Neural cell (in vitro differentiated cells): ENCODE measurements at regions not wholly inside any gene's neighbourhood (a gene's known extent, or its start where the extent isn't known, plus 50 kb on each side); places are given as distances from the start of the nearest gene placed in this dataset.

ENCODE experiments used
- H2AFZ ChIP-seq: fragments of 200-600, 300-800 bp; sonication (generic), shearing (Covaris generic); 2 replicates; pipeline ENCODE4 v1.6.0; 2014; ENCODE audit warnings: low read depth, mild to moderate bottlenecking, antibody characterized with exemption, low read length, moderate library complexity
- H3F3A ChIP-seq: fragments of 200-600 bp; shearing (Covaris generic); 2 replicates; pipeline ENCODE4 v1.6.1; 2016; ENCODE audit warnings: mild to moderate bottlenecking, moderate library complexity, mixed read lengths, antibody characterized with exemption, low read length; ENCODE audit not compliant: insufficient read depth, poor library complexity, severe bottlenecking
- H3K27ac ChIP-seq: fragments of 200-600, 300-800 bp; sonication (generic), shearing (Covaris generic); 2 replicates; pipeline ENCODE4 v1.5.1; 2014; ENCODE audit warnings: mild to moderate bottlenecking, low read length, moderate library complexity
- H3K27me3 ChIP-seq: fragments of 300-800, 200-600 bp; sonication (generic), shearing (Covaris generic); 2 replicates; pipeline ENCODE4 v1.6.0; 2014; ENCODE audit warnings: mild to moderate bottlenecking, low read depth, low read length, moderate library complexity; ENCODE audit not compliant: insufficient read depth
- H3K36me3 ChIP-seq: fragments of 300-800, 200-600 bp; sonication (generic), shearing (Covaris generic); 2 replicates; pipeline ENCODE4 v1.5.1; 2014; ENCODE audit warnings: mild to moderate bottlenecking, antibody characterized with exemption, low read length, moderate library complexity; ENCODE audit not compliant: insufficient read depth
- H3K4me2 ChIP-seq: fragments of 300-800, 200-600 bp; sonication (generic), shearing (Covaris generic); 2 replicates; pipeline ENCODE4 v1.6.0; 2014; ENCODE audit warnings: mild to moderate bottlenecking, low read length
- H3K4me3 ChIP-seq: fragments of 300-800, 200-600 bp; sonication (generic), shearing (Covaris generic); 2 replicates; pipeline ENCODE4 v1.5.1; 2014; ENCODE audit warnings: mild to moderate bottlenecking, low read length, moderate library complexity
- H3K79me2 ChIP-seq: fragments of 200-600 bp; shearing (Covaris generic); replicated peaks from 2 replicates; pipeline ENCODE4 v1.6.0; 2014; ENCODE audit warnings: mild to moderate bottlenecking, low read length, moderate library complexity; ENCODE audit not compliant: insufficient read depth
- H3K9ac ChIP-seq: fragments of 300-800, 200-600 bp; sonication (generic), shearing (Covaris generic); 2 replicates; pipeline ENCODE4 v1.6.1; 2016; ENCODE audit warnings: mild to moderate bottlenecking, low read length, mixed read lengths
- H3K9me2 ChIP-seq: fragments of 200-600 bp; shearing (Covaris generic); 2 replicates; pipeline ENCODE4 v1.6.1; 2016; ENCODE audit warnings: mild to moderate bottlenecking, low read length, mixed read lengths; ENCODE audit not compliant: insufficient read depth
- H3K9me3 ChIP-seq: fragments of 200-600, 300-800 bp; sonication (generic), shearing (Covaris generic); 2 replicates; pipeline ENCODE4 v1.6.1; 2016; ENCODE audit warnings: mild to moderate bottlenecking, mixed run types, low read length, moderate library complexity, mixed read lengths
- H4K20me1 ChIP-seq: fragments of 200-600 bp; shearing (Covaris generic); 2 replicates; pipeline ENCODE4 v1.6.1; 2016; ENCODE audit warnings: mild to moderate bottlenecking, mixed run types; ENCODE audit not compliant: insufficient read depth
- CTCF ChIP-seq: fragments of 450-650 bp; IDR thresholded peaks from 2 replicates; pipeline ENCODE4 v1.5.1; 2014; ENCODE audit warnings: antibody characterized with exemption, mild to moderate bottlenecking, moderate library complexity; ENCODE audit not compliant: poor library complexity, severe bottlenecking
- EP300 ChIP-seq: fragments of 450-650 bp; conservative IDR thresholded peaks from 2 replicates; pipeline ENCODE4 v1.6.1; 2014; ENCODE audit warnings: antibody characterized with exemption, mild to moderate bottlenecking, moderate library complexity; ENCODE audit not compliant: poor library complexity, severe bottlenecking
- EZH2 ChIP-seq: fragments of 200-600, 300-800 bp; shearing (Covaris generic), sonication (generic); IDR thresholded peaks from 2 replicates; pipeline ENCODE4 v1.6.1; 2014; ENCODE audit warnings: antibody characterized with exemption, low read length, borderline replicate concordance, mild to moderate bottlenecking; ENCODE audit not compliant: insufficient read depth, poor library complexity, severe bottlenecking
- MXI1 ChIP-seq: fragments of 450-650 bp; conservative IDR thresholded peaks from 2 replicates; pipeline ENCODE4 v1.6.1; 2014; ENCODE audit warnings: antibody characterized with exemption, mild to moderate bottlenecking; ENCODE audit not compliant: poor library complexity, severe bottlenecking
- POLR2AphosphoS5 ChIP-seq: IDR thresholded peaks from 2 replicates; pipeline ENCODE4 v1.6.1; 2012
- RAD21 ChIP-seq: fragments of 450-650 bp; conservative IDR thresholded peaks from 2 replicates; pipeline ENCODE4 v1.6.1; 2014; ENCODE audit warnings: antibody characterized with exemption, mild to moderate bottlenecking, moderate library complexity
- REST ChIP-seq: IDR thresholded peaks from 2 replicates; pipeline ENCODE4 v1.6.1; 2012; ENCODE audit warnings: borderline replicate concordance
- SMC3 ChIP-seq: fragments of 450-650 bp; conservative IDR thresholded peaks from 2 replicates; pipeline ENCODE4 v1.6.1; 2014; ENCODE audit warnings: antibody characterized with exemption, mild to moderate bottlenecking, moderate library complexity; ENCODE audit not compliant: poor library complexity
- TAF1 ChIP-seq: IDR thresholded peaks from 2 replicates; pipeline ENCODE4 v1.6.1; 2012; ENCODE audit warnings: low read depth

- no peak overlapping the region for H3K4me3 ChIP-seq
- no peak overlapping the region for H2AFZ ChIP-seq
- no peaks in the 10 kb centered on the region for H3K27me3 ChIP-seq
- no peak overlapping the region for H3K27ac ChIP-seq
- H3K36me3 ChIP-seq: no peaks in the 10 kb centered on the region
- H3K4me2 ChIP-seq: no peak overlapping the region
- no peaks in the 10 kb centered on the region for H3K79me2 ChIP-seq
- no peak for TF ChIP-seq TAF1
- no peaks in the 10 kb centered on the region for H3K9me2 ChIP-seq
- no peaks in the 10 kb centered on the region for H4K20me1 ChIP-seq
- no peaks in the 10 kb centered on the region for H3F3A ChIP-seq
- no peaks in the 10 kb centered on the region for H3K9me3 ChIP-seq
- no peak overlapping the region for H3K9ac ChIP-seq
These were observed 79.0 kb upstream of the CDH11 start for GRCh38 chr16:65200857-65201256.

- H3K27ac ChIP-seq: no peak overlapping the region
- H3K36me3 ChIP-seq: no peaks in the 10 kb centered on the region
- H2AFZ ChIP-seq: no peak overlapping the region
- H3K9me3 ChIP-seq: no peaks in the 10 kb centered on the region
- H3K4me3 ChIP-seq: no peak overlapping the region
- H3K9me2 ChIP-seq: no peaks in the 10 kb centered on the region
- no peaks in the 10 kb centered on the region for H3F3A ChIP-seq
- H3K27me3 ChIP-seq: no peaks in the 10 kb centered on the region
- H3K4me2 ChIP-seq: no peak overlapping the region
- H3K79me2 ChIP-seq: no peaks in the 10 kb centered on the region
- TF ChIP-seq CTCF (no peak), SMC3 (no peak), REST (no peak), POLR2AphosphoS5 (no peak), TAF1 (no peak), RAD21 (no peak), EP300 (no peak), EZH2 (no peak), MXI1 (no peak)
- H3K9ac ChIP-seq: no peak overlapping the region
- H4K20me1 ChIP-seq: no peaks in the 10 kb centered on the region
These were observed 78.4 kb upstream of the CDH11 start for GRCh38 chr16:65200156-65200773.
